Chondrocyte (in vitro differentiated cells): ENCODE measurements at regions not wholly inside any gene's neighbourhood (a gene's known extent, or its start where the extent isn't known, plus 50 kb on each side); places are given as distances from the start of the nearest gene placed in this dataset.
"Not testable (repeated sequence)": the region's sequence is repeated elsewhere in the genome, so short reads cannot be mapped to it uniquely, and the experiment has no call there.

Source experiments
- DNase-seq: peaks from one replicate; pipeline ENCODE4 v3.0.0; 2021; ENCODE audit warnings: mixed read lengths, low spot score
- H3K27ac Mint-ChIP-seq: one replicate; pipeline ENCODE4 v1.8.0; 2021; ENCODE audit warnings: mild to moderate bottlenecking, moderate library complexity, mixed read lengths; ENCODE audit not compliant: unreplicated experiment
- H3K27me3 Mint-ChIP-seq: 2 replicates; pipeline ENCODE4 v1.8.0; 2021; ENCODE audit warnings: low read depth, mixed read lengths
- H3K36me3 Mint-ChIP-seq: 2 replicates; pipeline ENCODE4 v1.8.0; 2021; ENCODE audit warnings: low read depth, mixed read lengths
- H3K4me1 Mint-ChIP-seq: 2 replicates; pipeline ENCODE4 v1.8.0; 2021; ENCODE audit warnings: low read depth, mild to moderate bottlenecking, mixed read lengths
- H3K4me3 Mint-ChIP-seq: one replicate; pipeline ENCODE4 v1.8.0; 2021; ENCODE audit warnings: mild to moderate bottlenecking, moderate library complexity, mixed read lengths; ENCODE audit not compliant: unreplicated experiment
- H3K9me3 Mint-ChIP-seq: 2 replicates; pipeline ENCODE4 v1.8.0; 2021; ENCODE audit warnings: low read depth, mixed read lengths
- CTCF ChIP-seq: fragments of 200-600 bp; sonication (generic); IDR thresholded peaks from 2 replicates; pipeline ENCODE4 v1.5.0; 2021; ENCODE audit warnings: antibody characterized with exemption, mild to moderate bottlenecking, moderate library complexity

- no peak for TF ChIP-seq CTCF
- peaks cover 12% of the 10 kb centered on the region for H3K27me3 Mint-ChIP-seq
- H3K36me3 Mint-ChIP-seq = no peaks in the 10 kb centered on the region
- H3K9me3 Mint-ChIP-seq = peaks cover 21% of the 10 kb centered on the region
- no peak for DNase-seq
- no peak overlapping the region for H3K27ac Mint-ChIP-seq
- H3K4me3 Mint-ChIP-seq = no peak overlapping the region
- H3K4me1 Mint-ChIP-seq = no peaks in the 10 kb centered on the region
Observed at GRCh38 chr22:48061726-48062125, 1299.3 kb downstream of the TBC1D22A start.

- no peaks in the 10 kb centered on the region for H3K36me3 Mint-ChIP-seq
- no peak for TF ChIP-seq CTCF
- peaks cover 13% of the 10 kb centered on the region for H3K27me3 Mint-ChIP-seq
- H3K9me3 Mint-ChIP-seq = peaks cover 21% of the 10 kb centered on the region
- H3K4me3 Mint-ChIP-seq = no peak overlapping the region
- no peaks in the 10 kb centered on the region for H3K4me1 Mint-ChIP-seq
- no peak for DNase-seq
- H3K27ac Mint-ChIP-seq = no peak overlapping the region
Observed at GRCh38 chr22:48060266-48060665, 1297.8 kb downstream of the TBC1D22A start.

- not testable (repeated sequence) for H3K4me3 Mint-ChIP-seq, H3K27ac Mint-ChIP-seq, H3K36me3 Mint-ChIP-seq, DNase-seq, H3K4me1 Mint-ChIP-seq
- Mint-ChIP-seq H3K9me3 (peaks cover 16% of the 10 kb centered on the region), H3K27me3 (peaks cover 13% of the 10 kb centered on the region)
Observed at GRCh38 chr22:48059521-48059920, 1297.1 kb downstream of the TBC1D22A start.

GRCh38 chr22:48057116-48057835 lies 1294.8 kb downstream of the TBC1D22A start:
- no peaks in the 10 kb centered on the region for H3K9me3 Mint-ChIP-seq
- no peak for TF ChIP-seq CTCF
- no peaks in the 10 kb centered on the region for H3K36me3 Mint-ChIP-seq
- no peak for DNase-seq
- peaks cover 16% of the 10 kb centered on the region for H3K27me3 Mint-ChIP-seq
- no peak overlapping the region for H3K4me3 Mint-ChIP-seq
- no peaks in the 10 kb centered on the region for H3K4me1 Mint-ChIP-seq
- H3K27ac Mint-ChIP-seq = no peak overlapping the region

GRCh38 chr22:48055827-48056226 lies 1293.4 kb downstream of the TBC1D22A start:
- H3K27ac Mint-ChIP-seq = no peak overlapping the region
- DNase-seq = no peak
- H3K27me3 Mint-ChIP-seq = peaks cover 16% of the 10 kb centered on the region
- H3K36me3 Mint-ChIP-seq = no peaks in the 10 kb centered on the region
- H3K9me3 Mint-ChIP-seq = no peaks in the 10 kb centered on the region
- H3K4me1 Mint-ChIP-seq = no peaks in the 10 kb centered on the region
- no peak overlapping the region for H3K4me3 Mint-ChIP-seq
- no peak for TF ChIP-seq CTCF

GRCh38 chr22:48055185-48055584 lies 1292.7 kb downstream of the TBC1D22A start:
- no peak for TF ChIP-seq CTCF
- Mint-ChIP-seq H3K4me3 (no peak overlapping the region), H3K4me1 (no peaks in the 10 kb centered on the region), H3K27me3 (peaks cover 16% of the 10 kb centered on the region), H3K27ac (no peak overlapping the region), H3K9me3 (no peaks in the 10 kb centered on the region), H3K36me3 (no peaks in the 10 kb centered on the region)
- no peak for DNase-seq
